Superior temporal gyrus (tissue), 1 donor: ENCODE measurements at regions not wholly inside any gene's neighbourhood (a gene's known extent, or its start where the extent isn't known, plus 50 kb on each side); places are given as distances from the start of the nearest gene placed in this dataset.
"Not testable (repeated sequence)": the region's sequence is repeated elsewhere in the genome, so short reads cannot be mapped to it uniquely, and the experiment has no call there.

ENCODE experiments used
- DNase-seq: peaks from one replicate; pipeline ENCODE4 v3.0.0-alpha.2; 2016; ENCODE audit errors: extremely low spot score

- no peak for DNase-seq
Observed at GRCh38 chr5:160479220-160479619, 57.6 kb downstream of the PTTG1 start.

GRCh38 chr5:160479926-160480325, 58.3 kb downstream of the PTTG1 start:
- peak; percentile 75 for DNase-seq

DNA sequence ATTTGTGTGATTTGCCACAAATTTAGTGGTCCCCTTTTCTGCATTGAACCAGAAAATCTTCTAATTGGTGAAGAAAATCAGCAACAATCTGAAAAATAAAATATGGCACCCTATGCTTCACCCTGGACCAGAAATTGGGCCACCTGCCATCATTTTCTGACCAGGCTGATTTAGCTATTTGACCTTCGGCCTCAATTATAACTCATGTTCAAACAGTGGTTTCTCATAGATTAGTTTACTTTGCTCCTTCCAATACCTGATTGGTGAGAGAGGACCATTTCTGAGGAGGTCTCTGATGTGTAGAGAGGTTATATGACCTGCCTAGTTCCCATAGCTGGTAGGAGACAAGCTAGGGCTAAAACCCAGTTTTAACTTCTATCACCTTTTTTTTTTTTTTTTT, 59.0 kb downstream of the PTTG1 start:
- no peak for DNase-seq

GRCh38 chr5:160484678-160485077, 63.0 kb downstream of the PTTG1 start:
- no peak for DNase-seq

DNA sequence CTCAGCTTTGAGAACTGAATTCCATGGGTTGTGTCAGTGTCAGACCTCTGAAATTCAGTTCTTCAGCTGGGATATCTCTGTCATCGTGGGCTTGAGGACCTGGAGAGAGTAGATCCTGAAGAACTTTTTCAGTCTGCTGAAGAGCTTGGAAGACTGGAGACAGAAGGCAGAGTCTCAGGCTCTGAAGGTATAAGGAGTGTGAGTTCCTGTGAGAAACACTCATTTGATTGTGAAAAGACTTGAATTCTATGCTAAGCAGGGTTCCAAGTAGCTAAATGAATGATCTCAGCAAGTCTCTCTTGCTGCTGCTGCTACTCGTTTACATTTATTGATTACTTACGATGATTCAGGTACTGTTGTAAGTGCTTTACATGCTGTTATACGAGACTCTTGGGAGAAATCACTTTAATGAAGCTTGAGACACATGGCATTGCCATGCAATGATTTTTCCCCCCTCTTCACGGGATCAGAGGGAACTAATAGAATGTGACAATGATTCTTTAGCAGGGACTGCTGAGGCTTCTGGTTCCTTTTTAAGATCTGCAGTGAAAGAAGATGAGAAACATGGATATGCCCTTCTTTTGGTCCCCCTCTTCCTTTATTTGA, 63.8 kb downstream of the PTTG1 start:
- peak; percentile 10 for DNase-seq

GRCh38 chr5:160486573-160486972, 64.9 kb downstream of the PTTG1 start:
- no peak for DNase-seq

DNA sequence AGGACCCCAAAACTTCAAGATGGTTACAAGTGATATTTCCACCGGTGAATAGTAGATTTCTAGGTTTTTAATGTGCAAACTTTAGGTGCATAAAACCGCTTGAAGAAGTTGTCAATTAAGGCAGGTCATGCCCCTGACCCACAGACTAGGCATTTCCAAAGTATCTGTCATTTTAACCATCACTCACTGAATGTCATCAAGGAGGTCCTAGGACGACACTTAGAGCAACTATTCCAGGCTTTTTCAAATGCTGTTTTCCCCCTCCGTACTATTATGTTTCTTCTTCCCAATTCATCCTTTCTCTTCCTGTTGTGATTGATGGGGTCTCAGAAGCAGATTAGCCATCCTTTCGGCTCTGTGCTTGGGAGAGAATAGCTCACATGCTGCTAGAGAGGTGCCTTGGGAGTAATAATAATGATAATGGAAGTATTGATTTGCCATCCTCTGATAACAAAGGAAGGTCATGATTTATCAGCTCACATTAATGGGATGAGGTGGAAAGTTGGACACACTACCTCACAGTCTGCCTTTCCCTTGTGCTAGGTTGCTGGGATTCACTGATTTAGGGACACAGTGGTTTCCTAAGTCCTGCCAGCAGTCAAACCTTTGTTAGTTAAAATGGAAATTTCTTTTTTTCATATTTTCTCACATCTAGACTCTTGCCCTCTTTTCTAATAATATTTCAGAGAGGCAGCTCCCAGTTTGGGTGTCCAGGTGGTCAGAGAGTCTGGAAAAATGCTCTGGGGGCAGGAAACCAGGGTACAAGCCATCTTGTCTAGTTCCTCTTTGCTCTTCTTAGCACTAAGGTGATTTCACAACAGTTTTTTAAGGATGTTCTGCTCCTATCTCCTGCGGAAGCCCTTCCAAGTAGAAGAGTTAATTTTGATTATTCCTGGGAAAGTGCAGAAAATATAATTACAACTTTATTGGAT, 67.0 kb downstream of the PTTG1 start:
- DNase-seq = no peak

DNA sequence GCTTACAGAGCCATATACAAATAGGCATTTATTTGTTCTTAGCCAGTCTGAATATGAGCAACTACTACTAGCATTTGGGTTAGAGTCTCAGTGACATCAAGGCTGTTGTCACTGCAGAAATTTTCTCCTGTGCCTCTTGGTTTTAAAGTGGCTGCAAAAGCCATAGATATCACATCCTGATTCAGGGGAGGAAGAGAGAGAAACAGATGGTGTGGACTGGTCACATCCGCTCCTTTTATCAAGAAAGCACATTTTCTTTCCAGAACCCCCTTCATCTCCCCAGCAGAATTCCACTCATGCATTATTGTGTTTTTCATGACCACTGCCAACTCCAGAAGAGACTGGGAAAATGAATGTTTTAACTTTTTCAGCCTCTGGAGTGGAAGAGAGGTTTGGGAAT, 69.8 kb downstream of the PTTG1 start:
- no peak for DNase-seq

GRCh38 chr5:160492565-160492964, 70.9 kb downstream of the PTTG1 start:
- DNase-seq = no peak

- no peak for DNase-seq
Observed at GRCh38 chr5:160493806-160494338, 72.2 kb downstream of the PTTG1 start.

- DNase-seq = no peak
Observed at GRCh38 chr5:160494451-160494850, 72.8 kb downstream of the PTTG1 start.

DNA sequence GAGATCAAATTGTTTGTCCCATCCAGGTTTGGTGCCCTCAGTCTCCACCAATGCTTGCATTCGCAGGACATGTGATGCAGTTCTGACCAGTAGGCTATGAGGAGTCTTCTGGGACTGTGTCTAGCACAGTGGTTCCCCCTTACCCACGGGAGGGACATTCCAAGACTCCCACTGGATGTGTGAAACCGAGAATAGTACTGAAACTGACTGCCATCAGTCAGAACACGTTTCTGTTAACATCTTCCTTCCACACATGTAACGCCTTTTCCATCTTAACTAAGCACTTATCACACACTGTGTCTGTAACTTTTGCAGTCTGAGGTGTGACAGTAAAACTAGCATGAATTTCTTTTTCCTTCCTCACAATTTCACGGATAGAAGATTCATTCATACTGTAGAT, 74.7 kb downstream of the PTTG1 start:
- DNase-seq = no peak

DNA sequence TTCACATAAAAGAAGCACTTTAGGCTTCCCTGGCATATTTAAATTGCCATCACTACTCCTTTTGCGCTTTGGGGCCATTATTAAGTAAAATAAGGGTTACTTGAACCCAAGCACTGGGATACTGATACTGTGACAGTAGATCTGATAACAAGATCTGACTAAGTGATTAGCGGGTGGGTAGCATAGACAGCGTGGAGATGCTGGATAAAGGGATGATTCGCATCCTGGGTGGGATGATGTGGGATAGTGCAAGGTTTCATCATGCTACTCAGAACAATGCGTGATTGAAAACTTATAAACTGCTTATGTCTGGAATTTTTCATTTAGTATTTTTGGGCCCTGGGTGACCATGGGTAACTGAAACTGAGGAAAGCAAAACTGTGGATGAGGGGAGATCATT, 75.1 kb downstream of the PTTG1 start:
- DNase-seq = no peak

DNA sequence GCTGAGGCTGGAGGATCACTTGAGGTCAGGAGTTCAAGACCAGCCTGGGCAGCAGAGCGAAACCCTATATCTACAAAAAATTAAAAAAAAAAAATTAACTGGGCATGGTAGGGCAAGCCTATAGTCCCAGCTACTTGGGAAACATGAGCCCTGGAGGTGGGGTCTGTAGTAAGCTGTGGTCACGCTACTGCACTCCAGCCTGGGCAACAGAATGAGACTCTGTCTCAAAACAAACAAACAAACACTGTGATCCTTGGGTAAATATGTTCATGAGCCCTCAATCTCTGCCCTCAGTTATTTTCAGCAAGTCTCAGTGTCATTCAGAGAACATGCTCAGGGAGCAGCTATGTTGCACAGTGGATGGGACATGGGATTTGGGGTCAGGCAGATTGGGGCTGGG, 76.2 kb downstream of the PTTG1 start:
- DNase-seq = no peak

DNA sequence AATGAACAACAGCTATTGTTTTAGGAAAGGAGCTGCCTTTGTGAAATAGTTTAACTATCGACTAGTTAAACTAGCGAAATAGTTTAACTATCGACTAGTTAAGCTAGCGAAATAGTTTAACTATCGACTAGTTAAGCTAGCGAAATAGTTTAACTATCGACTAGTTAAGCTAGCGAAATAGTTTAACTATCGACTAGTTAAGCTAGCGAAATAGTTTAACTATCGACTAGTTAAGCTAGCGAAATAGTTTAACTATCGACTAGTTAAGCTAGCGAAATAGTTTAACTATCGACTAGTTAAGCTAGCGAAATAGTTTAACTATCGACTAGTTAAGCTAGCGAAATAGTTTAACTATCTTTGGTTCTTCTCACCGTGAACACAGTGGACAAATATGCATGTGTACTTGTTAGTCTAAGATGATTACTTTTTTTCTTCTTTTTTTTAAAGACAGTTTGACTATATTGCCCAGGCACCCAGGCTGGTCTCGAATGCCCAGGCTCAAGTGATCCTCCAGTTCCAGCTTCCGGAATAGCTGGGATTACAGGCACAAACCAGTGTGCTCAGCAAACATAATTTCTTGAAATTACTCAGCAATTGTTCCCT, 76.9 kb downstream of the PTTG1 start:
- DNase-seq = not testable (repeated sequence)

- no peak for DNase-seq
Observed at GRCh38 chr5:160500786-160501779, 79.4 kb downstream of the PTTG1 start.

GRCh38 chr5:160504906-160505305, 83.3 kb downstream of the PTTG1 start:
- DNase-seq = no peak

DNA sequence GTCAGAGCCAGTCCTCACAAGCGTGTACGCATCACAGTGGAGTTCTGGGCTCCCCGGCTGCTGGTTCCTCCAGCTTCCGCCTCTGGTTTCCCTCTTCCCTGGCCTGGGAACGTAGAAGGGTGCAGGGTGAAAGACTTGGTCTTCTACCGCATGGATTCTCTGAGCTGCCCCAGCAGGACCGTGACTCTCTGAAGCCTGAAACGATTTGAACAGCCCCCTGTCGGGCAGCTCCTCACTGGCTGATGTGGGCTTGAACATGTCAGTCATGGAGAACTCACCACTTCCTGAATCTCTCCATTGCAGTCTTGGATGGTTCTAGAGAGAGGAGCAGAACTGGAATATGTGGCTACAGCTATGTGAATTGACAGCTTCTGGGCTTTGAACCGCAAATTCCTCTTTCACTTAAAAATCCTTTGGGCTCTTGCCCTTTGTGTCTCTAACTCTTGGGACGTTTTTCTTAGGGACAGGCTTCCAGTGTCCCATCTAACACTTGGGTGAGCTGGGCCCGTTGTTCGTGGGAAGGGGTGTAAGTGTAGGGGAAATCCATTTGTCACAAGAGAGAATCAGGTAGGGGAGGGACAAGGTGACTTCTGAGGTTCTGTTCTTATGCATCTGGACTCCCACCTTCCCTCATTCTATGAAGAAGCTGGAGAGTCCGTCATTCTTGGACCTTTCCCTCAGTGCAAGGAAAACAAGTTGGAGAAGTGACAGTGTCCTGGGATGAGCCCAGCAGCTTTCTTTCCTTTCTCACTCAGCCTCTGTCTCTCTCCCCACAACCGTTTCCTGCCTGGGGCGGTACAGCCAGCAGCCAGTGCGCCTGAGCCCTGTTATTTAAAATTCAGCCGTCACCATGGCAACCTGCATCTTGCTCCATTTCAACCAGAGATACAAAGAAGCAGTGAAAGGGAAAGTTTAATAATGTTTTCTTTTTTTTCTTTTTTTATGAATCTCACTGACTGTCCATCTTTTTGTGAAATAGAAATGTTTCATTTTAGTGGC, 84.7 kb downstream of the PTTG1 start:
- peak; percentile 75 for DNase-seq

- peak; percentile 38 for DNase-seq
Observed at GRCh38 chr5:160507221-160507721, 85.6 kb downstream of the PTTG1 start.
